T-cell (primary cell): ENCODE measurements at regions not wholly inside any gene's neighbourhood (a gene's known extent, or its start where the extent isn't known, plus 50 kb on each side); places are given as distances from the start of the nearest gene placed in this dataset.

Experiments
- ATAC-seq, 4 experiments: fragments of 200-7000 bp in 3 of 4; fragments of 150-1000 bp in 1 of 4; cut with Tn5 transposase; replicated peaks in 1 of 4; 1 replicate in 3 of 4; 2 replicates in 1 of 4; pipeline ENCODE4 v1.10.0; 2021; ENCODE audit warnings: moderate library complexity in 3 of 4, mild to moderate bottlenecking in 2 of 4, moderate number of reproducible peaks in 1 of 4
- CTCF ChIA-PET, 2 donors: fragments of 300-600 bp; sonication (Branson Sonifier 250); formaldehyde crosslinking; loops; one replicate each; lab custom pipeline; 2022; ENCODE audit warnings: antibody characterized with exemption in 2 of 2; lab: Charles Lee
- POLR2A ChIA-PET, 2 donors: fragments of 300-600 bp; sonication (Branson Sonifier 250); formaldehyde crosslinking; loops; one replicate each; lab custom pipeline; 2022; ENCODE audit warnings: antibody characterized with exemption in 2 of 2; lab: Charles Lee
- DNase-seq, 35 experiments: peaks; one replicate each; pipeline versions ENCODE4 v3.0.0 to v3.0.0-alpha.2; 2013 to 2023
- H3K27ac ChIP-seq: one replicate; pipeline ENCODE4 v1.5.1; 2013; ENCODE audit warnings: low read length
- H3K27me3 ChIP-seq, 2 experiments: replicated peaks in 1 of 2; 1 replicate in 1 of 2; 2 replicates in 1 of 2; pipeline versions ENCODE4 v1.6.1 to v1.7.0; 2013; ENCODE audit warnings: low read length in 1 of 2, mixed read lengths in 1 of 2; ENCODE audit not compliant: control insufficient read depth in 2 of 2, insufficient read depth in 2 of 2; ENCODE audit errors: extremely low read depth in 1 of 2
- H3K36me3 ChIP-seq, 2 donors: 1 replicate in 1 of 2; 2 replicates in 1 of 2; pipeline versions ENCODE4 v1.6.1 to v1.7.0; 2013; ENCODE audit warnings: low read length in 1 of 2; ENCODE audit not compliant: control insufficient read depth in 2 of 2, insufficient read depth in 1 of 2; ENCODE audit errors: extremely low read depth in 1 of 2
- H3K4me1 ChIP-seq, 2 experiments: 1 replicate in 1 of 2; 2 replicates in 1 of 2; pipeline versions ENCODE4 v1.6.1 to v1.7.0; 2013; ENCODE audit warnings: low read length in 2 of 2, mixed read lengths in 1 of 2; ENCODE audit not compliant: insufficient read depth in 2 of 2, control insufficient read depth in 1 of 2; ENCODE audit errors: extremely low read depth in 1 of 2
- H3K4me3 ChIP-seq, 2 donors: 1 replicate in 1 of 2; 2 replicates in 1 of 2; pipeline versions ENCODE4 v1.5.1 to v1.7.0; 2013; ENCODE audit warnings: mild to moderate bottlenecking in 2 of 2, low read length in 1 of 2, moderate library complexity in 1 of 2; ENCODE audit not compliant: control insufficient read depth in 1 of 2; ENCODE audit errors: extremely low read depth in 1 of 2
- H3K9me3 ChIP-seq: 2 replicates; pipeline ENCODE4 v1.7.0; 2013
- H3K27ac Mint-ChIP-seq, 2 donors: one replicate each; pipeline ENCODE4 v1.8.0; 2020 to 2021; ENCODE audit warnings: mild to moderate bottlenecking in 2 of 2, mixed read lengths in 2 of 2
- H3K27me3 Mint-ChIP-seq, 2 donors: one replicate each; pipeline ENCODE4 v1.8.0; 2021 to 2022; ENCODE audit warnings: mixed read lengths in 2 of 2
- H3K36me3 Mint-ChIP-seq: one replicate; pipeline ENCODE4 v1.8.0; 2021; ENCODE audit warnings: mixed read lengths
- H3K4me1 Mint-ChIP-seq, 3 donors: one replicate each; pipeline ENCODE4 v1.8.0; 2020 to 2022; ENCODE audit warnings: mixed read lengths in 3 of 3, mild to moderate bottlenecking in 1 of 3
- H3K4me3 Mint-ChIP-seq, 3 donors: one replicate each; pipeline ENCODE4 v1.8.0; 2020 to 2022; ENCODE audit warnings: mild to moderate bottlenecking in 3 of 3, mixed read lengths in 3 of 3, moderate library complexity in 3 of 3
- H3K9me3 Mint-ChIP-seq, 3 donors: one replicate each; pipeline ENCODE4 v1.8.0; 2020 to 2022; ENCODE audit warnings: mixed read lengths in 3 of 3
- WGBS: methylation state at CpG from one replicate; pipeline ENCODE4 v1.1.5; 2013; ENCODE audit warnings: missing lambda C conversion rate; ENCODE audit not compliant: insufficient coverage; 5-methylcytosine and 5-hydroxymethylcytosine counted together

- ATAC-seq (no peak), DNase-seq (no peak)
- no peak overlapping the region for H3K27ac ChIP-seq
- H3K36me3 ChIP-seq, result no peaks in the 10 kb centered on the region
- H3K27me3 ChIP-seq, result no peaks in the 10 kb centered on the region
- Mint-ChIP-seq H3K9me3 (peaks cover 0 to 5% (median 0%) of the 10 kb centered on the region in 3 donors), H3K4me1 (no peaks in the 10 kb centered on the region), H3K27ac (no peak overlapping the region), H3K36me3 (no peaks in the 10 kb centered on the region), H3K27me3 (peaks cover 4 to 11% of the 10 kb centered on the region in 2 donors), H3K4me3 (no peak overlapping the region)
- CTCF ChIA-PET, result no interaction called here
- POLR2A ChIA-PET, result no interaction called here
- H3K9me3 ChIP-seq, result no peaks in the 10 kb centered on the region
- no peaks in the 10 kb centered on the region for H3K4me1 ChIP-seq
- H3K4me3 ChIP-seq, result no peak overlapping the region
These were observed 438.7 kb downstream of the BCKDHB start for GRCh38 chr6:80544976-80545722.

DNA sequence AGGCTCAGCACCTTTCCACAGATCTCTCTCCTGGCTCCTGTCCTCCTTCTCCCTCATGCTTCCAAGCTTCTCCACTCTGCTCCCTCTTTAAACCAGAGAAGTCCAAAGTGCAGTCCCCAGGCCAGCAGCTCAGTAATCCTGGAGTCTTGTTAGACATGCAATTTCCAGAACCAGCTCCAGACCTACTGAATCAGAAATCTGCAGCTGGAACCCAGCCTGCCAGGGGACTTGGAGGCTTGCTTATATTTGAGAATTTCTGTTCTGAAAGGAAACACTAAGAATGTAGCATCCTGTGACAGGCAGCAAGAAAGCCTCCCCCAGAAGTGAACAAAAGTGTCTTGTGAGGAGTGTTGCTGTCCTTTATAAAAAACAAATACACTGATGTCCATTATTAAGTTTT, 438.1 kb downstream of the BCKDHB start:
- Mint-ChIP-seq H3K9me3 (peaks cover 0 to 5% (median 0%) of the 10 kb centered on the region in 3 donors), H3K36me3 (no peaks in the 10 kb centered on the region), H3K27me3 (peaks cover 4 to 12% of the 10 kb centered on the region in 2 donors), H3K27ac (no peak overlapping the region), H3K4me3 (no peak overlapping the region), H3K4me1 (no peaks in the 10 kb centered on the region)
- no peaks in the 10 kb centered on the region for H3K36me3 ChIP-seq
- H3K27me3 ChIP-seq, result peaks cover 0 to 2% of the 10 kb centered on the region in 2 experiments
- H3K4me1 ChIP-seq, result no peaks in the 10 kb centered on the region
- no peak overlapping the region for H3K4me3 ChIP-seq
- no peak overlapping the region for H3K27ac ChIP-seq
- DNase-seq (no peak), ATAC-seq (no peak)
- ChIA-PET POLR2A (no interaction called here), CTCF (no interaction called here)
- no peaks in the 10 kb centered on the region for H3K9me3 ChIP-seq

GRCh38 chr6:80543598-80544222, 437.2 kb downstream of the BCKDHB start:
- ChIA-PET POLR2A (no interaction called here), CTCF (no interaction called here)
- DNase-seq, result no peak
- no peaks in the 10 kb centered on the region for H3K9me3 ChIP-seq
- H3K4me1 ChIP-seq, result no peaks in the 10 kb centered on the region
- Mint-ChIP-seq H3K27me3 (peaks cover 4 to 12% of the 10 kb centered on the region in 2 donors), H3K36me3 (no peaks in the 10 kb centered on the region), H3K9me3 (peaks cover 0 to 5% (median 0%) of the 10 kb centered on the region in 3 donors), H3K4me1 (no peaks in the 10 kb centered on the region), H3K4me3 (no peak overlapping the region), H3K27ac (no peak overlapping the region)
- H3K27me3 ChIP-seq, result peaks cover 0 to 2% of the 10 kb centered on the region in 2 experiments
- no peak overlapping the region for H3K27ac ChIP-seq
- ATAC-seq, result no peak
- 73% methylated on average over 7 of the region's 10 CpGs for WGBS
- no peak overlapping the region for H3K4me3 ChIP-seq
- H3K36me3 ChIP-seq, result no peaks in the 10 kb centered on the region

GRCh38 chr6:80543151-80543550, 436.7 kb downstream of the BCKDHB start:
- Mint-ChIP-seq H3K9me3 (peaks cover 0 to 5% (median 0%) of the 10 kb centered on the region in 3 donors), H3K27ac (no peak overlapping the region), H3K36me3 (no peaks in the 10 kb centered on the region), H3K27me3 (peaks cover 4 to 12% of the 10 kb centered on the region in 2 donors), H3K4me1 (no peaks in the 10 kb centered on the region), H3K4me3 (no peak overlapping the region)
- ATAC-seq, result no peak
- ChIA-PET POLR2A (no interaction called here), CTCF (no interaction called here)
- Histone ChIP-seq H3K36me3 (no peaks in the 10 kb centered on the region), H3K4me3 (no peak overlapping the region), H3K27me3 (peaks cover 0 to 2% of the 10 kb centered on the region in 2 experiments), H3K27ac (no peak overlapping the region), H3K4me1 (no peaks in the 10 kb centered on the region), H3K9me3 (no peaks in the 10 kb centered on the region)
- no CpG with 5 or more reads among the region's 1 CpG for WGBS
- DNase-seq, result no peak

- POLR2A ChIA-PET, result no interaction called here
These were observed 435.4 kb downstream of the BCKDHB start for GRCh38 chr6:80541886-80542285.

GRCh38 chr6:80541181-80541580, 434.7 kb downstream of the BCKDHB start:
- no peak for ATAC-seq

More at GRCh38 chr6:80541886-80542285, 435.4 kb downstream of the BCKDHB start:
- no peaks in the 10 kb centered on the region for H3K4me1 Mint-ChIP-seq
- H3K27ac ChIP-seq, result no peak overlapping the region
- H3K36me3 ChIP-seq, result no peaks in the 10 kb centered on the region
- WGBS, result 19% methylated on average over 2 of the region's 3 CpGs
- no peak overlapping the region for H3K4me3 Mint-ChIP-seq
- H3K36me3 Mint-ChIP-seq, result no peaks in the 10 kb centered on the region
- H3K9me3 ChIP-seq, result no peaks in the 10 kb centered on the region
- CTCF ChIA-PET, result no interaction called here
- ATAC-seq, result no peak
- no peak overlapping the region for H3K4me3 ChIP-seq
- DNase-seq, result no peak
- H3K27me3 ChIP-seq, result peaks cover 0 to 2% of the 10 kb centered on the region in 2 experiments
- peaks cover 0 to 5% (median 0%) of the 10 kb centered on the region in 3 donors for H3K9me3 Mint-ChIP-seq
- peaks cover 4 to 12% of the 10 kb centered on the region in 2 donors for H3K27me3 Mint-ChIP-seq
- no peaks in the 10 kb centered on the region for H3K4me1 ChIP-seq
- no peak overlapping the region for H3K27ac Mint-ChIP-seq

More at GRCh38 chr6:80541181-80541580, 434.7 kb downstream of the BCKDHB start:
- ChIA-PET POLR2A (no interaction called here), CTCF (no interaction called here)
- Mint-ChIP-seq H3K36me3 (no peaks in the 10 kb centered on the region), H3K27me3 (peaks cover 4 to 12% of the 10 kb centered on the region in 2 donors), H3K4me3 (no peak overlapping the region), H3K4me1 (no peaks in the 10 kb centered on the region), H3K9me3 (peaks cover 0 to 5% (median 0%) of the 10 kb centered on the region in 3 donors), H3K27ac (no peak overlapping the region)
- H3K27me3 ChIP-seq, result peaks cover 0 to 2% of the 10 kb centered on the region in 2 experiments
- DNase-seq, result no peak
- no peak overlapping the region for H3K4me3 ChIP-seq
- H3K4me1 ChIP-seq, result no peaks in the 10 kb centered on the region
- H3K36me3 ChIP-seq, result no peaks in the 10 kb centered on the region
- H3K27ac ChIP-seq, result no peak overlapping the region
- no peaks in the 10 kb centered on the region for H3K9me3 ChIP-seq
